ENCODE measurements at regions not wholly inside any gene's neighbourhood (a gene's known extent, or its start where the extent isn't known, plus 50 kb on each side); places are given as distances from the start of the nearest gene placed in this dataset.

DNA sequence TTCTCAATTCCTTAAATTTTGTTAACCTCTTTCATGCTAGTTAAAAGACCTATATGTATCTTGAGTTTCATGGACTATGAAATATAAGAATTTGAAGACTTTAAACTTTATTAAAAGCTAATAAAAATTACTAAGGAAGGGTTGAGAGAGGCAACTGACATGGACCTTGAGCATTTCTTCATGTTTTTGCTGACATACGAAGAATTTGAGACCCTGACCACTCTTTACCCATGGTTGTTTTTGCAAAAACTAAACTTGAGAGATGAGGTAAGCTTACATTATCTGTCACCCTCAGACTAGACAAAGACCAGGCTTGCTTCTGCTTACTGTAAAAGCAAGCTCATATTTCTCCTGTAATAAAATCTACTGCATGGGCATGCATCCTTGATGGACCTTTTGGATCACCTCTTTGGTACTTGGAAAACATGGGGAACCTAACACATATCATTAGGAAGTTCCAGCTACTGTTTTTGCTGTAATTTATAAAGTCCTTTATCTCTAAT lies 338.2 kb upstream of the PABPC4L start:
- no peak overlapping the region for H3K27ac ChIP-seq
- H3K36me3 ChIP-seq, result no peaks in the 10 kb centered on the region
- no peak for DNase-seq
- no peaks in the 10 kb centered on the region for H3K4me1 ChIP-seq
- H3K27me3 ChIP-seq, result no peaks in the 10 kb centered on the region
- TF ChIP-seq CTCF (IDR thresholded peaks at IDR 0.05), result no peak
- H3K4me3 ChIP-seq, result no peak overlapping the region
- no peak overlapping the region for H3K9ac ChIP-seq (ENCODE audit: low read depth in 2 of 2, low read length in 2 of 2)
- no peaks in the 10 kb centered on the region for H3K9me3 ChIP-seq
- intact Hi-C loops (cut with DNase I), result no loop called here

- H3K9me3 ChIP-seq, result no peaks in the 10 kb centered on the region
- H3K27me3 ChIP-seq, result no peaks in the 10 kb centered on the region
- no peak overlapping the region for H3K4me3 ChIP-seq
- DNase-seq, result no peak
- no peaks in the 10 kb centered on the region for H3K4me1 ChIP-seq
- H3K36me3 ChIP-seq, result no peaks in the 10 kb centered on the region
- H3K27ac ChIP-seq, result no peak overlapping the region
- no peak for TF ChIP-seq CTCF (IDR thresholded peaks at IDR 0.05)
- intact Hi-C loops (cut with DNase I), result no loop called here
- H3K9ac ChIP-seq (ENCODE audit: low read depth in 2 of 2, low read length in 2 of 2), result no peak overlapping the region
These were observed 336.1 kb upstream of the PABPC4L start for GRCh38 chr4:134537701-134538100.

- Histone ChIP-seq H3K9ac (ENCODE audit: low read depth in 2 of 2, low read length in 2 of 2) (no peak overlapping the region), H3K27me3 (no peaks in the 10 kb centered on the region), H3K9me3 (no peaks in the 10 kb centered on the region), H3K4me3 (no peak overlapping the region), H3K27ac (no peak overlapping the region), H3K36me3 (no peaks in the 10 kb centered on the region), H3K4me1 (no peaks in the 10 kb centered on the region)
- no peak for DNase-seq
- intact Hi-C loops (cut with DNase I), result no loop called here
- TF ChIP-seq CTCF (IDR thresholded peaks at IDR 0.05), result no peak
These were observed 331.5 kb upstream of the PABPC4L start for GRCh38 chr4:134533068-134533467.

- Histone ChIP-seq H3K27ac (no peak overlapping the region), H3K36me3 (no peaks in the 10 kb centered on the region), H3K4me3 (no peak overlapping the region), H3K9me3 (no peaks in the 10 kb centered on the region), H3K9ac (ENCODE audit: low read depth in 2 of 2, low read length in 2 of 2) (no peak overlapping the region), H3K4me1 (no peaks in the 10 kb centered on the region), H3K27me3 (no peaks in the 10 kb centered on the region)
- TF ChIP-seq CTCF (IDR thresholded peaks at IDR 0.05), result no peak
- intact Hi-C loops (cut with DNase I), result no loop called here
- DNase-seq, result no peak
These were observed 329.4 kb upstream of the PABPC4L start for GRCh38 chr4:134531013-134531412.

- no peaks in the 10 kb centered on the region for H3K36me3 ChIP-seq
- no peaks in the 10 kb centered on the region for H3K4me1 ChIP-seq
- DNase-seq, result no peak
- H3K4me3 ChIP-seq, result no peak overlapping the region
- intact Hi-C loops (cut with DNase I), result no loop called here
- H3K27ac ChIP-seq, result no peak overlapping the region
- H3K27me3 ChIP-seq, result no peaks in the 10 kb centered on the region
- TF ChIP-seq CTCF (IDR thresholded peaks at IDR 0.05), result no peak
- no peak overlapping the region for H3K9ac ChIP-seq (ENCODE audit: low read depth in 2 of 2, low read length in 2 of 2)
- H3K9me3 ChIP-seq, result no peaks in the 10 kb centered on the region
These were observed 328.0 kb upstream of the PABPC4L start for GRCh38 chr4:134529629-134530028.
